SK-N-MC (cell line): ENCODE measurements at regions not wholly inside any gene's neighbourhood (a gene's known extent, or its start where the extent isn't known, plus 50 kb on each side); places are given as distances from the start of the nearest gene placed in this dataset.

Source experiments
- EZH2 ChIP-seq: fragments of 200-600 bp; sonication (generic); IDR thresholded peaks from one replicate; pipeline ENCODE4 v1.6.1; 2017; ENCODE audit warnings: antibody characterized with exemption
- POLR2AphosphoS5 ChIP-seq: IDR thresholded peaks from 2 replicates; pipeline ENCODE4 v1.6.1; 2012; ENCODE audit warnings: mild to moderate bottlenecking, low read depth, low read length, borderline replicate concordance

GRCh38 chr12:114742363-114742762, 58.4 kb upstream of the TBX3 start:
- no peak for TF ChIP-seq POLR2AphosphoS5
- TF ChIP-seq EZH2 = no peak
